GM12872 (cell line): ENCODE measurements at regions not wholly inside any gene's neighbourhood (a gene's known extent, or its start where the extent isn't known, plus 50 kb on each side); places are given as distances from the start of the nearest gene placed in this dataset.

Source experiments
- CTCF ChIP-seq: IDR thresholded peaks from 3 replicates; pipeline ENCODE4 v1.5.1; 2011; ENCODE audit warnings: low read depth, mild to moderate bottlenecking, low read length, moderate library complexity; ENCODE audit not compliant: insufficient read depth

DNA sequence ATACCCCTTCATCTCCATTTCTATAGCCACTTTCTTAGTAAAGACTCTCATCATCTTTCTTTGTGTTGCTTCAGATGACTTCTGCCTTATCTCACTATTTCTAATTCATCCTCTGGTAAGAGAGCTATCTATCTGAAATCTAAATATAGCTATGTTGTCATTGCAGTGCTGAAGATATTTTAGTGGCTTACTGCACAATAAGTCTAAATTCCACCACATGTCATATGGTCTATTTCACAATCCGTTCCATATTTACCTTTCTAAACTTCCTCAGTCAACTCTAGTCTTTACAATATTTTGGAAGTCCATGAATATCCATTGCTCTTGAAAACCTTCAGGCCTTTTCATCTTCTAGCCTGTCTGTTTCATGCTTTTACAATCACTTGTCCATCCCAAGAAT is 465.1 kb upstream of the SLC10A2 start:
- no peak for TF ChIP-seq CTCF

DNA sequence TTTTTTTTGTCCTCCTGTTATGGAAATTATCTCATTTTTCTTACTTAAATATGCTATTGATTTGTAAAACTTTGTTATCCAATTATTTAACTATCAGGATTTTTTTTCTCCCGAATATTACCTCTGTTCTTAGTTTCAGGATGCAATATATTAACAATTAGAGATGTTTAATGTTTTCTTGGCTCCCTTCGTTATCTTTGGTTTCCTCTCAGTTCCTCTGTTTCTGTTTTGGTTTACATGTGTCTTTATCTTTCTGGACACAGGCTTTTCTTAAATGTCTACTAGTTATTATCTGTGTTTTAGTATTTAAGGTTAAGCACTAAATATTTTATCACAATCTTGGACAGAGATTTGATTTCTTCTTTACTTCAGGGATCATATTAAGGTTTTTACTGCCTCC is 462.2 kb upstream of the SLC10A2 start:
- no peak for TF ChIP-seq CTCF

- TF ChIP-seq CTCF = no peak
Observed at GRCh38 chr13:103525530-103525929, 459.3 kb upstream of the SLC10A2 start.

- TF ChIP-seq CTCF = no peak
Observed at GRCh38 chr13:103523858-103524257, 457.6 kb upstream of the SLC10A2 start.

- TF ChIP-seq CTCF = no peak
Observed at GRCh38 chr13:103521532-103521931, 455.3 kb upstream of the SLC10A2 start.

- no peak for TF ChIP-seq CTCF
Observed at GRCh38 chr13:103517768-103518102, 451.5 kb upstream of the SLC10A2 start.

GRCh38 chr13:103517066-103517767 is 451.0 kb upstream of the SLC10A2 start:
- TF ChIP-seq CTCF = no peak
